ENCODE measurements at regions not wholly inside any gene's neighbourhood (a gene's known extent, or its start where the extent isn't known, plus 50 kb on each side); places are given as distances from the start of the nearest gene placed in this dataset.

GRCh38 chr6:119891644-119892043, 542.1 kb upstream of the MAN1A1 start:
- no peak for TF ChIP-seq CTCF (IDR thresholded peaks at IDR 0.05; ENCODE audit: insufficient read depth, low read depth, low read length, missing control alignments)
- H3K4me3 ChIP-seq (ENCODE audit: low read depth, low read length): no peak overlapping the region
- DNase-seq (ENCODE audit: low read depth): no peak

GRCh38 chr6:119891206-119891605, 541.6 kb upstream of the MAN1A1 start:
- H3K4me3 ChIP-seq (ENCODE audit: low read depth, low read length): no peak overlapping the region
- TF ChIP-seq CTCF (IDR thresholded peaks at IDR 0.05; ENCODE audit: insufficient read depth, low read depth, low read length, missing control alignments): no peak

GRCh38 chr6:119890470-119890869, 540.9 kb upstream of the MAN1A1 start:
- no peak overlapping the region for H3K4me3 ChIP-seq (ENCODE audit: low read depth, low read length)
- TF ChIP-seq CTCF (IDR thresholded peaks at IDR 0.05; ENCODE audit: insufficient read depth, low read depth, low read length, missing control alignments): no peak
- DNase-seq (ENCODE audit: low read depth): peak; percentile 15

More at GRCh38 chr6:119891206-119891605, 541.6 kb upstream of the MAN1A1 start:
- DNase-seq (ENCODE audit: low read depth): no peak

GRCh38 chr6:119887666-119888065, 538.1 kb upstream of the MAN1A1 start:
- no peak for TF ChIP-seq CTCF (IDR thresholded peaks at IDR 0.05; ENCODE audit: insufficient read depth, low read depth, low read length, missing control alignments)
- no peak overlapping the region for H3K4me3 ChIP-seq (ENCODE audit: low read depth, low read length)
- DNase-seq (ENCODE audit: low read depth): no peak

- no peak for TF ChIP-seq CTCF (IDR thresholded peaks at IDR 0.05; ENCODE audit: insufficient read depth, low read depth, low read length, missing control alignments)
- no peak overlapping the region for H3K4me3 ChIP-seq (ENCODE audit: low read depth, low read length)
- DNase-seq (ENCODE audit: low read depth): no peak
Observed at GRCh38 chr6:119881416-119881815, 531.9 kb upstream of the MAN1A1 start.

GRCh38 chr6:119880840-119881239, 531.3 kb upstream of the MAN1A1 start:
- TF ChIP-seq CTCF (IDR thresholded peaks at IDR 0.05; ENCODE audit: insufficient read depth, low read depth, low read length, missing control alignments): no peak
- no peak for DNase-seq (ENCODE audit: low read depth)
- no peak overlapping the region for H3K4me3 ChIP-seq (ENCODE audit: low read depth, low read length)

- TF ChIP-seq CTCF (IDR thresholded peaks at IDR 0.05; ENCODE audit: insufficient read depth, low read depth, low read length, missing control alignments): no peak
- no peak for DNase-seq (ENCODE audit: low read depth)
- H3K4me3 ChIP-seq (ENCODE audit: low read depth, low read length): no peak overlapping the region
Observed at GRCh38 chr6:119879731-119880130, 530.2 kb upstream of the MAN1A1 start.

All from GM12865 (cell line).